PC-9 (cell line): ENCODE measurements at regions not wholly inside any gene's neighbourhood (a gene's known extent, or its start where the extent isn't known, plus 50 kb on each side); places are given as distances from the start of the nearest gene placed in this dataset.

ENCODE experiments used
- BruUV-seq: library from RNA; stranded (reverse); fragments of 400-500 nt; replicated peaks from 2 replicates; lab custom pipeline; 2021; lab: Mats Ljungman, UMichigan
- CTCF ChIA-PET: fragments of 300-600 bp; sonication (Branson Sonifier 250); formaldehyde crosslinking; loops from one replicate; lab custom pipeline; 2022; ENCODE audit warnings: antibody characterized with exemption; lab: Charles Lee
- POLR2A ChIA-PET: fragments of 300-600 bp; sonication (Branson Sonifier 250); formaldehyde crosslinking; loops from one replicate; lab custom pipeline; 2022; ENCODE audit warnings: antibody characterized with exemption; ENCODE audit not compliant: unreplicated experiment; lab: Charles Lee
- DNase-seq, 2 experiments: peaks; one replicate each; pipeline versions ENCODE4 v3.0.0 to v3.0.0-alpha.2; 2015 to 2022; ENCODE audit warnings: mixed read lengths in 1 of 2
- H2AFZ ChIP-seq: fragments of 200-600 bp; sonication (generic); 2 replicates; pipeline ENCODE4 v1.8.1; 2017; ENCODE audit warnings: antibody characterized with exemption
- H3F3A ChIP-seq: fragments of 200-600 bp; sonication (generic); 2 replicates; pipeline ENCODE4 v1.8.1; 2017; ENCODE audit warnings: antibody characterized with exemption, mild to moderate bottlenecking, low read depth; ENCODE audit not compliant: insufficient read depth
- H3K27ac ChIP-seq: fragments of 200-600 bp; sonication (generic); 2 replicates; pipeline ENCODE4 v1.6.1; 2016; ENCODE audit warnings: mixed run types
- H3K27me3 ChIP-seq: fragments of 200-600 bp; sonication (generic); 2 replicates; pipeline ENCODE4 v1.6.1; 2016; ENCODE audit warnings: low read depth, mixed run types; ENCODE audit not compliant: insufficient read depth
- H3K36me3 ChIP-seq: fragments of 200-600 bp; sonication (generic); 2 replicates; pipeline ENCODE4 v1.6.1; 2016; ENCODE audit warnings: low read depth, mixed run types
- H3K4me1 ChIP-seq: fragments of 200-600 bp; sonication (generic); replicated peaks from 2 replicates; pipeline ENCODE4 v1.6.1; 2016; ENCODE audit warnings: mixed run types; ENCODE audit not compliant: insufficient read depth
- H3K4me2 ChIP-seq: fragments of 200-600 bp; sonication (generic); 2 replicates; pipeline ENCODE4 v1.6.1; 2017; ENCODE audit warnings: mixed run types
- H3K4me3 ChIP-seq: fragments of 200-600 bp; sonication (generic); 2 replicates; pipeline ENCODE4 v1.6.1; 2016; ENCODE audit warnings: mixed run types
- H3K79me2 ChIP-seq: fragments of 200-600 bp; sonication (generic); 2 replicates; pipeline ENCODE4 v1.6.1; 2017; ENCODE audit warnings: low read depth, mixed run types
- H3K9me2 ChIP-seq: fragments of 200-600 bp; sonication (generic); 2 replicates; pipeline ENCODE4 v1.8.1; 2017; ENCODE audit warnings: mild to moderate bottlenecking; ENCODE audit not compliant: insufficient read depth
- H3K9me3 ChIP-seq: fragments of 200-600 bp; sonication (generic); 2 replicates; pipeline ENCODE4 v1.8.1; 2016; ENCODE audit warnings: low read depth; ENCODE audit not compliant: insufficient read depth
- H4K20me1 ChIP-seq: fragments of 200-600 bp; sonication (generic); 2 replicates; pipeline ENCODE4 v1.8.1; 2017; ENCODE audit not compliant: insufficient read depth
- EZH2 ChIP-seq: fragments of 200-600 bp; sonication (generic); IDR thresholded peaks from 2 replicates; pipeline ENCODE4 v1.8.0; 2017; ENCODE audit warnings: antibody characterized with exemption, low read depth
- intact Hi-C: fragments of 100-400 bp; cut with micrococcal nuclease; formaldehyde crosslinking; loops from one replicate; pipeline ENCODE4 v1.10.0; 2022; ENCODE audit not compliant: unreplicated experiment
- TF ChIP-seq, protein P1 (sequence below): fragments of 200-600 bp; sonication (generic); conservative IDR thresholded peaks from 2 replicates; pipeline ENCODE4 v1.6.1; 2017; ENCODE audit warnings: mixed run types, antibody characterized with exemption, mild to moderate bottlenecking, moderate library complexity

DNA sequence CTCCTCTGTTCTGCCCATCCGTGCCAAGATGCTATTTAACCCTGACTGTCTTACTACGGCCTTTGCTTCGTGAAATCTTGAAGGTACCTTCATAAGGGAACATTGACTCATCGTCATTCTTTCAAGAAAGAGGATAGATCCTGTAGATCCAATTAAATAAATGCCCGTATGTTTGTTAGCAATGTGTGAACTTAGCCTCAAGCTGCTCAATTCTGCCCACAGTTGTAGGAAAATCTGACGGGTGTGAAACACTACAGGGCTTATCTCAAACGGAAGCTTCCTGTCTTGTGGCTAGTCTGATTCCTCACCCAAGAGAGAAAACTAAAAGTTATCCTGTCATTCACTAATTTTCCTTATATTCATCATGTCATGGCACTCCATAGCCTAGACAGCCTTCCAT lies 168.0 kb upstream of the TBX3 start:
- BruUV-seq = no TSS peak
- no peaks in the 10 kb centered on the region for H3F3A ChIP-seq
- DNase-seq = no peak
- no peaks in the 10 kb centered on the region for H3K4me1 ChIP-seq
- no peak overlapping the region for H2AFZ ChIP-seq
- no peaks in the 10 kb centered on the region for H3K9me3 ChIP-seq
- no peaks in the 10 kb centered on the region for H3K9me2 ChIP-seq
- no peaks in the 10 kb centered on the region for H3K36me3 ChIP-seq
- H3K27me3 ChIP-seq = 0 out of 2 replicates have a peak, but pooled peaks cover 2% of the 10 kb centered on the region
- ChIA-PET CTCF (no interaction called here), POLR2A (no interaction called here)
- no peak overlapping the region for H3K27ac ChIP-seq
- H3K4me2 ChIP-seq = no peak overlapping the region
- intact Hi-C loops = no loop called here
- H3K4me3 ChIP-seq = no peak overlapping the region
- H4K20me1 ChIP-seq = no peaks in the 10 kb centered on the region
- H3K79me2 ChIP-seq = no peaks in the 10 kb centered on the region
- TF ChIP-seq, protein P1, sequence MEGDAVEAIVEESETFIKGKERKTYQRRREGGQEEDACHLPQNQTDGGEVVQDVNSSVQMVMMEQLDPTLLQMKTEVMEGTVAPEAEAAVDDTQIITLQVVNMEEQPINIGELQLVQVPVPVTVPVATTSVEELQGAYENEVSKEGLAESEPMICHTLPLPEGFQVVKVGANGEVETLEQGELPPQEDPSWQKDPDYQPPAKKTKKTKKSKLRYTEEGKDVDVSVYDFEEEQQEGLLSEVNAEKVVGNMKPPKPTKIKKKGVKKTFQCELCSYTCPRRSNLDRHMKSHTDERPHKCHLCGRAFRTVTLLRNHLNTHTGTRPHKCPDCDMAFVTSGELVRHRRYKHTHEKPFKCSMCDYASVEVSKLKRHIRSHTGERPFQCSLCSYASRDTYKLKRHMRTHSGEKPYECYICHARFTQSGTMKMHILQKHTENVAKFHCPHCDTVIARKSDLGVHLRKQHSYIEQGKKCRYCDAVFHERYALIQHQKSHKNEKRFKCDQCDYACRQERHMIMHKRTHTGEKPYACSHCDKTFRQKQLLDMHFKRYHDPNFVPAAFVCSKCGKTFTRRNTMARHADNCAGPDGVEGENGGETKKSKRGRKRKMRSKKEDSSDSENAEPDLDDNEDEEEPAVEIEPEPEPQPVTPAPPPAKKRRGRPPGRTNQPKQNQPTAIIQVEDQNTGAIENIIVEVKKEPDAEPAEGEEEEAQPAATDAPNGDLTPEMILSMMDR = no peak
- no peak for TF ChIP-seq EZH2

DNA sequence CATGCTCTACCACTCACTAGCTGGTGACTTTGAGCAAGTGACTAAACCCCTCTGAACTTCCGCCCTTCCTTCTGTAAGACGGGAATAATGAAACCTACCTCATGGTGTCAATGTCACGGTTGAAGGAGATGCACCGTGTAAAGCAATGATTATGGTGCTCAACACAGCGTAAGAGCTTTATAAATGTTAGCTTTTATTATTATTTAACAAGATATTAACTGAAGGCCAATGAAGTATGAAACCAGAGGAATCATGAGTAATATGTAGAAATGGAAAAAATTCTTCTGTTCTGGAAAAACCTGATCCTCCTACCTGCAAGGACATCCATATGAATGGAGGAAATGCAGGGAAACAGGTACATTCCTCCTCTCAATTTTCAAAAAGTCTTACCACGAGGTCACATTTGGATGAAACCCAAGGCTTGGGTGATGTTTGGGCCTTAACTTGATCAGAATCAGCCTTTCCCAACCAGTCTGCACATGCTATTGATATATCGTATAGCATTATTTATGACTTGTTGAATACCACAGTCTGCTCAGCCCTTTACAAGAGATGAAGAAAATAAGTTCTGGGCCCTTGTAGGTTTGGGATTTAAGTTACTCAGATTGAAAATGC lies 166.8 kb upstream of the TBX3 start:
- intact Hi-C loops = no loop called here
- Histone ChIP-seq H3F3A (no peaks in the 10 kb centered on the region), H3K4me3 (no peak overlapping the region), H3K4me2 (no peak overlapping the region), H2AFZ (no peak overlapping the region), H3K79me2 (no peaks in the 10 kb centered on the region), H3K27ac (no peak overlapping the region), H3K9me3 (no peaks in the 10 kb centered on the region), H4K20me1 (no peaks in the 10 kb centered on the region), H3K9me2 (no peaks in the 10 kb centered on the region), H3K4me1 (no peaks in the 10 kb centered on the region), H3K27me3 (0 out of 2 replicates have a peak, but pooled peaks cover 2% of the 10 kb centered on the region), H3K36me3 (no peaks in the 10 kb centered on the region)
- no TSS peak for BruUV-seq
- ChIA-PET POLR2A (no interaction called here), CTCF (no interaction called here)
- TF ChIP-seq, protein P1 = no peak
- no peak for TF ChIP-seq EZH2
- DNase-seq = peak in 1 of 2 experiments; percentile 37

DNA sequence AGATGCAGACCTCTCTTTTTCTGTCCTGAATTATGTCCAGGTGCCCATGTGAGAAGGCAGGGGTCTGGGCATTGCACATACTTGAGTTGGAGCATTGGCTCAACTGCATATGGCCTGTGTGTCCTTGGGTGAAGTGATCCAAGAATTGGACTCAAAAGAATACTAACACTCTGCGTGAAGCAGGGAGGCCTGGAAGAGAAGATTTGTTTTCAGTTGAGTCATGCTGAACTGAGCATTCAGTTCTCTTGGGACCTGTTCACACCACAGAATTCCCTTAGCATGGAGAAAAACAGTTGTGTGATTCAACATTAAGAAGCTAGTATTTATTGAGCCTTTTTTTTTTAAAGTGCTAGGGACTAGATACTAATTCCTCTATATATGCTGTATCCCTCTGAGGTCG lies 164.7 kb upstream of the TBX3 start:
- ChIA-PET CTCF (no interaction called here), POLR2A (no interaction called here)
- no peaks in the 10 kb centered on the region for H3K9me3 ChIP-seq
- H3K27ac ChIP-seq = no peak overlapping the region
- TF ChIP-seq EZH2 = no peak
- TF ChIP-seq, protein P1 = no peak
- H3F3A ChIP-seq = no peaks in the 10 kb centered on the region
- H3K27me3 ChIP-seq = 0 out of 2 replicates have a peak, but pooled peaks cover 2% of the 10 kb centered on the region
- DNase-seq = no peak
- no TSS peak for BruUV-seq
- intact Hi-C loops = no loop called here
- no peaks in the 10 kb centered on the region for H3K36me3 ChIP-seq
- no peak overlapping the region for H2AFZ ChIP-seq
- H3K4me3 ChIP-seq = no peak overlapping the region
- no peaks in the 10 kb centered on the region for H4K20me1 ChIP-seq
- no peaks in the 10 kb centered on the region for H3K4me1 ChIP-seq
- no peak overlapping the region for H3K4me2 ChIP-seq
- H3K79me2 ChIP-seq = no peaks in the 10 kb centered on the region
- no peaks in the 10 kb centered on the region for H3K9me2 ChIP-seq
